Spleen (tissue), 7 donors: ENCODE measurements at regions not wholly inside any gene's neighbourhood (a gene's known extent, or its start where the extent isn't known, plus 50 kb on each side); places are given as distances from the start of the nearest gene placed in this dataset.

Source experiments
- CTCF ChIP-seq, 11 experiments: fragments of 200-600 bp in 7 of 11; fragments of 450-650 bp in 4 of 11; sonication (generic) in 4 of 11; IDR thresholded peaks in 8 of 11; conservative IDR thresholded peaks in 3 of 11; 1 replicate in 7 of 11; 2 replicates in 4 of 11; pipeline versions ENCODE4 v1.4.0 to v1.8.0; 2016 to 2021; ENCODE audit warnings: antibody characterized with exemption in 11 of 11, inconsistent platforms in 4 of 11, mild to moderate bottlenecking in 1 of 11
- POLR2A ChIP-seq, 3 donors: fragments of 450-650 bp; IDR thresholded peaks; one replicate each; pipeline ENCODE4 v1.5.1; 2017; ENCODE audit warnings: antibody characterized with exemption in 3 of 3, mild to moderate bottlenecking in 1 of 3
- donor health status: DM: no; HTN: no; CAD: no; lungs with moderate emphysema.
- donor health status: DM: no; HTN: no; CAD: no.
- donor health status: DM: no; HTN: no; CAD: no.

GRCh38 chr9:90162819-90163218, 479.8 kb downstream of the DIRAS2 start:
- TF ChIP-seq CTCF (IDR thresholded peaks at IDR 0.05 in 8 of 11, conservative IDR thresholded peaks at IDR 0.05 in 3 of 11) (no peak), POLR2A (IDR thresholded peaks at IDR 0.05) (no peak)
